Dermis microvascular lymphatic vessel endothelial cell (primary cell): ENCODE measurements at regions not wholly inside any gene's neighbourhood (a gene's known extent, or its start where the extent isn't known, plus 50 kb on each side); places are given as distances from the start of the nearest gene placed in this dataset.

ENCODE experiments used
- DNase-seq, 2 donors: peaks; one replicate each; pipeline versions ENCODE4 v3.0.0 to v3.0.0-alpha.2; 2010; ENCODE audit warnings: low read depth in 2 of 2

GRCh38 chr18:4639628-4640310 is 184.7 kb upstream of the DLGAP1 start:
- DNase-seq, result no peak

GRCh38 chr18:4638680-4639079 is 183.6 kb upstream of the DLGAP1 start:
- DNase-seq, result no peak

- DNase-seq, result no peak
These were observed 182.8 kb upstream of the DLGAP1 start for GRCh38 chr18:4637876-4638275.

- DNase-seq, result no peak
These were observed 181.9 kb upstream of the DLGAP1 start for GRCh38 chr18:4636967-4637366.

- DNase-seq, result no peak
These were observed 176.1 kb upstream of the DLGAP1 start for GRCh38 chr18:4631239-4631638.

- no peak for DNase-seq
These were observed 150.1 kb upstream of the DLGAP1 start for GRCh38 chr18:4605212-4605611.

- DNase-seq, result no peak
These were observed 148.8 kb upstream of the DLGAP1 start for GRCh38 chr18:4603955-4604354.

GRCh38 chr18:4599312-4599711 is 144.2 kb upstream of the DLGAP1 start:
- no peak for DNase-seq

- DNase-seq, result no peak
These were observed 142.2 kb upstream of the DLGAP1 start for GRCh38 chr18:4597301-4597700.

GRCh38 chr18:4593895-4594294 is 138.8 kb upstream of the DLGAP1 start:
- no peak for DNase-seq

- no peak for DNase-seq
These were observed 138.4 kb upstream of the DLGAP1 start for GRCh38 chr18:4593459-4593858.

GRCh38 chr18:4589056-4589800 is 134.1 kb upstream of the DLGAP1 start:
- no peak for DNase-seq

- no peak for DNase-seq
These were observed 132.1 kb upstream of the DLGAP1 start for GRCh38 chr18:4587204-4587603.

GRCh38 chr18:4586731-4587130 is 131.6 kb upstream of the DLGAP1 start:
- no peak for DNase-seq

- DNase-seq, result no peak
These were observed 127.6 kb upstream of the DLGAP1 start for GRCh38 chr18:4582431-4583335.

GRCh38 chr18:4581966-4582365 is 126.9 kb upstream of the DLGAP1 start:
- DNase-seq, result no peak

- no peak for DNase-seq
These were observed 123.3 kb upstream of the DLGAP1 start for GRCh38 chr18:4578449-4578848.

- no peak for DNase-seq
These were observed 118.6 kb upstream of the DLGAP1 start for GRCh38 chr18:4573735-4574134.

GRCh38 chr18:4557502-4557901 is 102.4 kb upstream of the DLGAP1 start:
- no peak for DNase-seq

- DNase-seq, result no peak
These were observed 95.9 kb upstream of the DLGAP1 start for GRCh38 chr18:4551001-4551360.

- DNase-seq, result no peak
These were observed 94.2 kb upstream of the DLGAP1 start for GRCh38 chr18:4549164-4549872.

- DNase-seq, result no peak
These were observed 92.0 kb upstream of the DLGAP1 start for GRCh38 chr18:4547126-4547525.
